SK-N-SH treated with all-trans-retinoic acid at 6 μM for 48 hours (cell line): ENCODE measurements at regions not wholly inside any gene's neighbourhood (a gene's known extent, or its start where the extent isn't known, plus 50 kb on each side); places are given as distances from the start of the nearest gene placed in this dataset.

ENCODE experiments used
- PPARA ChIP-seq: fragments of 250-450 bp; sonication (Bioruptor Pico); IDR thresholded peaks from 2 replicates; pipeline ENCODE4 v1.5.0; 2020; ENCODE audit warnings: mild to moderate bottlenecking, borderline replicate concordance
- RARB ChIP-seq: fragments of 250-450 bp; sonication (Bioruptor Pico); IDR thresholded peaks from 2 replicates; pipeline ENCODE4 v1.8.0; 2021; ENCODE audit warnings: mild to moderate bottlenecking, moderate library complexity

DNA sequence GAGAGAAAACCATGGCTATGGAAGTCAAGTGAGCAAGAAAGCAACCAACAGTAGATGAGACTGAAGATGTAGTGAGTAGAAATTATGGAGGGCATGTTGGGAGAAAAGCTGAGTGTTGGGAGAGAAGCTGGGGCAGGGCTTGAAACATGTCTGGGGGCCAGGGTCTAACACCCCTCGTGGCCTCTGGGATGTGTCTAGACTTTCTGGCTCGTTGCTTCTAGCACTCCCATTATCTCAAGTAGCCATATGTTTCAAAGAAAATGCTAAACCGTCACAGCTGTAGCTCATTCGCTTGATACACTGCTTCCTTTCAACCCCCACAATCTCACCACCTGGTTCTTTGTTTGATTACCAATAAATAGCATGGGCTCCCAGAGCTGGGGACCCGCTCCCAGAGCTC is 83.8 kb upstream of the BCHE start:
- no peak for TF ChIP-seq RARB (CRISPR knock-in tag)
- TF ChIP-seq PPARA (CRISPR knock-in tag), result no peak
